Nephron progenitor cell (in vitro differentiated cells): ENCODE measurements at regions not wholly inside any gene's neighbourhood (a gene's known extent, or its start where the extent isn't known, plus 50 kb on each side); places are given as distances from the start of the nearest gene placed in this dataset.

Experiments
- DNase-seq: peaks from one replicate; pipeline ENCODE4 v3.0.0; 2021
- H3K27ac Mint-ChIP-seq: 2 replicates; pipeline ENCODE4 v1.8.0; 2021; ENCODE audit warnings: mild to moderate bottlenecking, moderate library complexity, mixed read lengths
- H3K27me3 Mint-ChIP-seq: 2 replicates; pipeline ENCODE4 v1.8.0; 2021; ENCODE audit warnings: mild to moderate bottlenecking, low read depth, mixed read lengths; ENCODE audit not compliant: poor library complexity
- H3K36me3 Mint-ChIP-seq: 2 replicates; pipeline ENCODE4 v1.8.0; 2021; ENCODE audit warnings: low read depth, mixed read lengths
- H3K4me1 Mint-ChIP-seq: 2 replicates; pipeline ENCODE4 v1.8.0; 2021; ENCODE audit warnings: mixed read lengths
- H3K4me3 Mint-ChIP-seq: 2 replicates; pipeline ENCODE4 v1.8.0; 2021; ENCODE audit warnings: mild to moderate bottlenecking, moderate library complexity, mixed read lengths
- H3K9me3 Mint-ChIP-seq: 2 replicates; pipeline ENCODE4 v1.8.0; 2021; ENCODE audit warnings: mild to moderate bottlenecking, moderate library complexity, mixed read lengths
- CTCF ChIP-seq: fragments of 200-600 bp; sonication (generic); IDR thresholded peaks from 2 replicates; pipeline ENCODE4 v1.5.0; 2021; ENCODE audit warnings: antibody characterized with exemption

- no peaks in the 10 kb centered on the region for H3K27me3 Mint-ChIP-seq
- no peaks in the 10 kb centered on the region for H3K9me3 Mint-ChIP-seq
- no peak for TF ChIP-seq CTCF
- H3K36me3 Mint-ChIP-seq = no peaks in the 10 kb centered on the region
- H3K4me1 Mint-ChIP-seq = peaks cover 72% of the 10 kb centered on the region
- H3K4me3 Mint-ChIP-seq = no peak overlapping the region
- H3K27ac Mint-ChIP-seq = peak overlapping the region; percentile 16
- no peak for DNase-seq
Measured at GRCh38 chr13:75072891-75073290, 409.1 kb downstream of the TBC1D4 start.

GRCh38 chr13:75072368-75072767 lies 409.6 kb downstream of the TBC1D4 start:
- no peaks in the 10 kb centered on the region for H3K9me3 Mint-ChIP-seq
- no peaks in the 10 kb centered on the region for H3K27me3 Mint-ChIP-seq
- H3K4me3 Mint-ChIP-seq = no peak overlapping the region
- no peaks in the 10 kb centered on the region for H3K36me3 Mint-ChIP-seq
- TF ChIP-seq CTCF = no peak
- no peak for DNase-seq
- peaks cover 72% of the 10 kb centered on the region for H3K4me1 Mint-ChIP-seq
- no peak overlapping the region for H3K27ac Mint-ChIP-seq

- Mint-ChIP-seq H3K9me3 (no peaks in the 10 kb centered on the region), H3K36me3 (no peaks in the 10 kb centered on the region), H3K27me3 (no peaks in the 10 kb centered on the region), H3K27ac (peak overlapping the region; percentile 94), H3K4me1 (peaks cover 67% of the 10 kb centered on the region), H3K4me3 (no peak overlapping the region)
- peak; percentile 28 for DNase-seq
- no peak for TF ChIP-seq CTCF
Measured at GRCh38 chr13:75071796-75072195, 410.2 kb downstream of the TBC1D4 start.

- H3K36me3 Mint-ChIP-seq = no peaks in the 10 kb centered on the region
- TF ChIP-seq CTCF = no peak
- H3K27ac Mint-ChIP-seq = peak overlapping the region; percentile 94
- no peak for DNase-seq
- no peaks in the 10 kb centered on the region for H3K9me3 Mint-ChIP-seq
- peaks cover 63% of the 10 kb centered on the region for H3K4me1 Mint-ChIP-seq
- H3K27me3 Mint-ChIP-seq = no peaks in the 10 kb centered on the region
- peak overlapping the region; percentile 7 for H3K4me3 Mint-ChIP-seq
Measured at GRCh38 chr13:75071395-75071794, 410.6 kb downstream of the TBC1D4 start.

GRCh38 chr13:75061909-75062308 lies 420.1 kb downstream of the TBC1D4 start:
- Mint-ChIP-seq H3K36me3 (no peaks in the 10 kb centered on the region), H3K4me1 (no peaks in the 10 kb centered on the region), H3K4me3 (no peak overlapping the region), H3K27me3 (peaks cover 4% of the 10 kb centered on the region), H3K27ac (no peak overlapping the region), H3K9me3 (no peaks in the 10 kb centered on the region)
- no peak for TF ChIP-seq CTCF
- no peak for DNase-seq

- DNase-seq = no peak
- no peaks in the 10 kb centered on the region for H3K27me3 Mint-ChIP-seq
- H3K36me3 Mint-ChIP-seq = no peaks in the 10 kb centered on the region
- H3K27ac Mint-ChIP-seq = no peak overlapping the region
- TF ChIP-seq CTCF = no peak
- H3K4me1 Mint-ChIP-seq = no peaks in the 10 kb centered on the region
- H3K9me3 Mint-ChIP-seq = no peaks in the 10 kb centered on the region
- no peak overlapping the region for H3K4me3 Mint-ChIP-seq
Measured at GRCh38 chr13:75055296-75055695, 426.7 kb downstream of the TBC1D4 start.
